ENCODE measurements at regions not wholly inside any gene's neighbourhood (a gene's known extent, or its start where the extent isn't known, plus 50 kb on each side); places are given as distances from the start of the nearest gene placed in this dataset.
A peak's percentile ranks its signal among the peaks of the same experiment; 100 is the strongest.

DNA sequence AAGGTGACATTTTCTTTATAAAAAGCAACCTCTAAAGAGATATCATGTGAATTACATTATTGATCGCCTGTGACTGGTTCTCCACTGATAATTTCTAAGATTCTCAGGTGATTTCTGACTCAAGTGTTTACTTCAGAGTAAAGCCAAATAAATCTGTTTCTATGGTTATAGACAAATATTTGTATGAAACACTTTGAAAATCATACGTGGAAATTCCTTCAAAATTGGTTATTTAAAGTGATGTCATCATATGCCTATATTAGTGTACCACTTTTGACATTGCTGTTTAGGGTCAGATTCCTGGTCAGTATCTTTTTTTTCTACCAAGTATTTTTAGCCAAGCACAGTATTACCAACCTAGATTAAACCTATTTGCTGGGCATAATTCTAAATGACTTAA, 881.3 kb upstream of the FAM98A start:
- TF ChIP-seq CTCF (conservative IDR thresholded peaks at IDR 0.05; ENCODE audit: low read length): no peak
- H3K4me3 ChIP-seq (ENCODE audit: low read length): no peak overlapping the region
- no peak for DNase-seq (ENCODE audit: low read depth)

GRCh38 chr2:34475156-34475555, 876.1 kb upstream of the FAM98A start:
- no peak for TF ChIP-seq CTCF (conservative IDR thresholded peaks at IDR 0.05; ENCODE audit: low read length)
- H3K4me3 ChIP-seq (ENCODE audit: low read length): no peak overlapping the region
- DNase-seq (ENCODE audit: low read depth): no peak

- no peak for DNase-seq (ENCODE audit: low read depth)
- no peak overlapping the region for H3K4me3 ChIP-seq (ENCODE audit: low read length)
- TF ChIP-seq CTCF (conservative IDR thresholded peaks at IDR 0.05; ENCODE audit: low read length): no peak
These were observed 875.5 kb upstream of the FAM98A start for GRCh38 chr2:34474646-34475045.

GRCh38 chr2:34447097-34447496, 848.0 kb upstream of the FAM98A start:
- DNase-seq (ENCODE audit: low read depth): no peak
- H3K4me3 ChIP-seq (ENCODE audit: low read length): no peak overlapping the region
- TF ChIP-seq CTCF (conservative IDR thresholded peaks at IDR 0.05; ENCODE audit: low read length): no peak

DNA sequence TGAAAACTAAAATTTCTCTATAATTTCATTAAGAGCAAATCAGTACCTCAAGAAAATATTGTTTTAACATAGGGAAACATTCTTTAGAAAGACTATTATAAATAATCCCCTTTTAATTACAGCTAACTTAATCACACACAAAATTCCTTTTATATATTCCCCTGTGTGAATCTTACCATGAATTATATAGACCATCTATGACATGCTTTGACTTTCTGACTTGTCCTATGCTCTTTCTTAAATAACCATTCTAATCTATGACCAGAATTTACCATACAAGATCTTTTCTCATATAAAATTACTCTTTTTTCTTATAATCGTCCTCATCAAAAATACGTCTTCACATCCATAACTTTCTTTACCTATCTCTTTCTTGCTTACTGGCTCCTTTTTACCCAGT, 824.2 kb upstream of the FAM98A start:
- DNase-seq (ENCODE audit: low read depth): no peak
- H3K4me3 ChIP-seq (ENCODE audit: low read length): no peak overlapping the region
- TF ChIP-seq CTCF (conservative IDR thresholded peaks at IDR 0.05; ENCODE audit: low read length): no peak

GRCh38 chr2:34419856-34420255, 820.8 kb upstream of the FAM98A start:
- TF ChIP-seq CTCF (conservative IDR thresholded peaks at IDR 0.05; ENCODE audit: low read length): no peak

GRCh38 chr2:34416856-34417255, 817.8 kb upstream of the FAM98A start:
- TF ChIP-seq CTCF (conservative IDR thresholded peaks at IDR 0.05; ENCODE audit: low read length): no peak

More at GRCh38 chr2:34419856-34420255, 820.8 kb upstream of the FAM98A start:
- peak; percentile 0 for DNase-seq (ENCODE audit: low read depth)
- no peak overlapping the region for H3K4me3 ChIP-seq (ENCODE audit: low read length)

More at GRCh38 chr2:34416856-34417255, 817.8 kb upstream of the FAM98A start:
- H3K4me3 ChIP-seq (ENCODE audit: low read length): no peak overlapping the region
- no peak for DNase-seq (ENCODE audit: low read depth)

Data from AG10803 (cell line).